Activated effector memory CD4-positive, alpha-beta T cell treated with anti-CD3 and anti-CD28 coated beads, Interleukin-2, amount 50 U/mL, for 16 hours (primary cell): ENCODE measurements at regions not wholly inside any gene's neighbourhood (a gene's known extent, or its start where the extent isn't known, plus 50 kb on each side); places are given as distances from the start of the nearest gene placed in this dataset.
A peak's percentile ranks its signal among the peaks of the same experiment; 100 is the strongest.
"Not testable (repeated sequence)": the region's sequence is repeated elsewhere in the genome, so short reads cannot be mapped to it uniquely, and the experiment has no call there.

Experiments
- DNase-seq: peaks from one replicate; pipeline ENCODE4 v3.0.0-alpha.2; 2020

DNA sequence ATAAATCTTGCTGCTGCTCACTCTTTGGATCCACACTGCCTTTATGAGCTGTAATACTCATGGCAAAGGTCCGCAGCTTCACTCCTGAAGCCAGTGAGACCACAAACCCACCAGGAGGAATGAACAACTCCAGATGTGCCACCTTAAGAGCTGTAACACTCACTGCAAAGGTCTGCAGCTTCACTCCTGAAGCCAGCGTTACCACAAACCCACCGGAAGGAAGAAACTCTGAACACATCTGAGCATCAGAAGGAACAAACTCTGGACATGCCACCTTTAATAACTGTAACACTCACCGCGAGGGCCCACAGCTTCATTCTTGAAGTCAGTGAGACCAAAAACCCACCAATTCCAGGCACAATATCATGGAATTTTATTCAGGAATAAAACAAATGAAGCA is 1635.9 kb upstream of the SLC39A10 start:
- DNase-seq: not testable (repeated sequence)

GRCh38 chr2:194020155-194020554 is 1636.9 kb upstream of the SLC39A10 start:
- DNase-seq: no peak

DNA sequence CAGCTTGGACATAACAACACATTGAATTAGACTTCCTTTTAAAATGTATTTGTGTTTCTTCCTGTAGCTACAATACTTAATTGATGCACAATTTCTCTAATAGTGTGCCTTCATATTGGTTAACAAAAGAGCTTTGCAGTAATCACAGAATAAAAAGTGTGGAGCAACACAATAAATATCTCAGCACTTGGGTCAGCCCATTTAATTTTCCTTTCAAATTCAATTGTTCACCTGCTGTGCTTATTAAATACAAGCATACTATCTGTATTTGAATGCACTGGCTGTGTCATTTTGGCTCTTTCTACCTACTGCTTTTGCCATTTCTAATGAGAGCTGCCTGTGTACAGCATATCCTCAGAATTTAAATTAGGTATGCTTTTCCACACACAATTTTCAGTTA is 1641.3 kb upstream of the SLC39A10 start:
- no peak for DNase-seq

- DNase-seq: no peak
These were observed 1642.4 kb upstream of the SLC39A10 start for GRCh38 chr2:194014639-194015038.

DNA sequence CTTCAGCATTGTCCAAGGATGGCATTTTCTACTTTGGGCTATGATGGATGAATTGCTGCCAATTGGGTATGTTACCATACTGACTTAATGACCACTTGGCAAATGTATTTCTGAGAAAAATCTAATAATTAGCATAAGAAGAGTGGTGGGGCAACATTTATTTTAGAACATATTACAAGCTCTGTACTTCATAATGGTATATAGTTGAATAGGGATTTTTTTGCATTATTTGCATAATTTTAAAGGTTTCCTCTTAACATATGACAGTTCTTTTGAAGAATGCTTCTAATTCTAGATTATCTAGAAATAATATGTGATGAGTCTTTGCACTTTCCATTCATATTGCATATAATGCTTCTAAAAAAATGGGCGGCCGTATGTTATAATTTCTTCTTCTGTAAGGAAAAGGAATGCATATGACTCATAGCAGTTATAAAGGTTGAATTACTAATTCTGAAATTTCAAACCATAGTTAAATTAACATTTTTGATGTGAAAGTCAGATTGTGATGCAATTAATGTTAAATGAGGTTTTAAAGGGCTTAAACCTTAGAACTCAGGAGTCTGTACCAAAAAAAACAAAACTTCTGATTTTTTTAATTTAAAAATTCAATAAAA is 1652.3 kb upstream of the SLC39A10 start:
- no peak for DNase-seq

- no peak for DNase-seq
These were observed 1653.1 kb upstream of the SLC39A10 start for GRCh38 chr2:194003911-194004310.

DNA sequence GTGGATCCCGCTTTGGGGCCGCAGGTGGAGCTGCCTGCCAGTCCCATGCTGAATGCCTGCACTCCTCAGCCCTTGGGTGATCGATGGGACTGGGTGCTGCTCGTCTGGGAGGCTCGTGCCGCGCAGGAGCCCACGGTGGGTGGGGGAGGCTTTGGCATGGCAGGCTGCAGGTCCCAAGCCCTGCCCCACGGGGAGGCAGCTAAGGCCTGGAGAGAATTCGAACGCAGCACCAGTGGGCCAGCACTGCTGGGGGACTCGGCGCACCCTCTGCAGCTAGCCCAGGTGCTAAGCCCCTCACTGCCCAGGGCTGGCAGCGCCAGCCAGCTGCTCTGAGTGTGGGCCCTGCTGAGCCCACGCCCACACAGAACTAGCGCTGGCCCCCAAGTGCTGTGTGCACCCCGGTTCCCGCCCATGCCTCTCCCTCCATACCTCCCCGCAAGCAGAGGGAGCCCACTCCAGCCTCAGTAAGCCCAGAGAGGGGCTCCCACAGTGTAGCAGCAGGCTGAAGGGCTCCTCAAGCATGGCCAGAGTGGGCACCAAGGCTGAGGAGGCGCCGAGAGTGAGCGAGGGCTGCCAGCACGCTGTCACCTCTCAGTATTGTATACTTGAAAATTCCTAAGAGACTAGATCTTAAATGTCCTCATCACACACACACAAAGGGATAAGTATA is 1654.2 kb upstream of the SLC39A10 start:
- peak; percentile 59 for DNase-seq

GRCh38 chr2:193990868-193991267 is 1666.2 kb upstream of the SLC39A10 start:
- DNase-seq: no peak

DNA sequence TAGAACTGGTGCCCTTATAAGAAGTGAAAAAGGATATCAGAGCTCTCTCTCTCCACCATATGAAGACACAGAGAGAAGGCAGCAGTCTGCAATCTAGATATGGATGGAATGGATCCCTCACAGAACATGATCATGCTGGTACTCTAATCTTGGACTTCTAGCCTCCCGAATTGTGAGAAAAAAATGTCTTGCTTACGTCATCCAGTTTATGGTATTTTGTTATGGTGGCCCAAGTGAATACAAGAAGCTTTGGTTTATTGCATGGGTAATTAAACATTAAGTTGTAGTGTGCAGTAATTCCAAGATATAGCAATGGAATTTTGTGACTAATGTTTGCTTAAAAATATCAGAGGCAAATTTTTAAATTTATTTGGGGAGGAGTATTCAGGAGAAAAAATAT is 1667.4 kb upstream of the SLC39A10 start:
- no peak for DNase-seq

- no peak for DNase-seq
These were observed 1668.2 kb upstream of the SLC39A10 start for GRCh38 chr2:193988784-193989183.

DNA sequence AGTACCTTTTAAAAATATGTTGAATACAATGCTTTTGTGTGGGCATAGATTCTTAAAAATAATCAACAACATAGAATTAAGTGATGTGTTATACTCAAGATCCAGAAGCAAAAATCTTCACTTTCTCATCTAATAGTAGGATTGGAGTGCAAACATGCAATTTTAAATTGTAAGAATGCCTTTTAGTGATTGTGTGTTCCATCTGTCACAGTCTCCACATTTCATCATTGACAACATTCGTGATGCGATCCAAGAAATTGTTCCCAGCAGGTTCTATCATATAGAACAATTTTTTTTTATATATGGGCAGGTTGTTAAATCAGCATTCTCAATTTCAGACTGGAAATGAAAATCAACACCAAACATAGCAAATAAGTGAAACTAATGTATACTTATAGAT is 1671.8 kb upstream of the SLC39A10 start:
- no peak for DNase-seq

- no peak for DNase-seq
These were observed 1676.4 kb upstream of the SLC39A10 start for GRCh38 chr2:193980599-193980998.

- DNase-seq: no peak
These were observed 1683.2 kb upstream of the SLC39A10 start for GRCh38 chr2:193973781-193974180.

GRCh38 chr2:193966590-193966989 is 1690.4 kb upstream of the SLC39A10 start:
- DNase-seq: no peak

GRCh38 chr2:193965263-193965662 is 1691.8 kb upstream of the SLC39A10 start:
- no peak for DNase-seq

DNA sequence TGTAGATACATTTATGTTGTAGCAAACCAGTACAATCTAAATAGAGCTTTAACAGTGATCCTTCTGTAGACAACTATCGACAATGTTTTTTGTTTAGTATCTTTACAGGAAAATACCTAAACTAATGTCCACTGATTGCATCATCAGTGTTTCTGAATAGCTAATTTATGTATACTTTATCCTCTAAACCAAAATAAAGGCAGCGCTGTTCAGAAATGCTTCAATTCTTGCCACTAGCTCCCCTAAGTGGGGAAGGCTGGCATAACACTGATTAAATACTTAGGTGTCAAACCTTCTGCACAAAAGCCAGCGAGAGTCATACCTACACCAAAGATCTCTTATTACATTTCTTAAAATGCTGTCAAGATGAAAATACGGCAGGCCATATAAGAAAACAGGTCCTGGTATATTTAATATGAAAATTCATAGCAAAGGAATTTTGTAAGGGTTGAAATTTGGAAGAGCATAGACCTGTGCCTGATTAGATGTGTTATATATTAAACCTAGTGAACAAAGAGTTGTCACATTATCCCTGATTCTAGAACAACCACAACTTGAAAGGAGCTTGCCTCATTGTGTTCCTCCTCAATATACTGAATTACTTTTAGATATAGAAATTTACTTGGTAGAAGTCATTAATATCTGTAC is 1693.4 kb upstream of the SLC39A10 start:
- DNase-seq: no peak

- DNase-seq: no peak
These were observed 1710.2 kb upstream of the SLC39A10 start for GRCh38 chr2:193946806-193947205.

- DNase-seq: no peak
These were observed 1713.5 kb upstream of the SLC39A10 start for GRCh38 chr2:193943406-193943960.

DNA sequence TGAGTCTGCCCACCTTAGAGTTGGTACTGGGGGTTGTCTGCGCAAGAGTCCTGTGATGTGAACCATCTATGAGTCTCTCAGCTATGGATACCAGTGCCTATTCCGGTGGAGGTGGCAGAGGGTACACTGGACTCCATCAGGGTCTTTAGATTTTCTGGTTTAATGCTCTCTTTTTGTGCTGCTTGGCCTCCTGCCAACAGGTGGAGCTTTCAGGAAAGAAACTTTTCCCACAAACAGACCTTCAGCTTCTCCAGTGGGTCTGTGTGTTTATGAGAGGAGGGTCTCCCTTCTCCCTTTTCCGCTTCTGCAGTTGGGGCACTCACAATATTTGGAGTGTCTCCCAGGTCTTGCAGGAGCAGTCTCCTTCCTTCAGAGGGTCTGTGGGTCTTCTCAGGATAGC is 1721.9 kb upstream of the SLC39A10 start:
- no peak for DNase-seq

- no peak for DNase-seq
These were observed 1727.9 kb upstream of the SLC39A10 start for GRCh38 chr2:193929131-193929530.

DNA sequence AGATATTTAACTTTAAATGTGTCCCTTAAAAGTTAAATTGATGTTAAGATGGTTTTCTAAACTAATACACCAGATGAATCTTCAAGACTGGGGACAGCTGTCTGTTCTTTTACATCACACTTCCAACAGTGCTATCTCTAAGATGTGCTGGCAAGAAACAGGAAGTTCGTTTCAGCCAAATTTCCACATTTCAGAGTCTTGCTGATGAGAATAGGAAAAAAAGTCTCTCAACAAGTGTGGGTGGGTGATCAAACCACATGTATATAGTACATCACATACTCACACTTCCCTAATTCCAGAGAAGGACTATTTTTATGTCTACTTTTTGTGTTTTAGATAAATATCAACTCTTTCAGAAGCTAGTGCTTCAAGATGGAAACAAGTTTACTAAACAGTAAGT is 1712.8 kb upstream of the TMEFF2 start:
- DNase-seq: no peak

DNA sequence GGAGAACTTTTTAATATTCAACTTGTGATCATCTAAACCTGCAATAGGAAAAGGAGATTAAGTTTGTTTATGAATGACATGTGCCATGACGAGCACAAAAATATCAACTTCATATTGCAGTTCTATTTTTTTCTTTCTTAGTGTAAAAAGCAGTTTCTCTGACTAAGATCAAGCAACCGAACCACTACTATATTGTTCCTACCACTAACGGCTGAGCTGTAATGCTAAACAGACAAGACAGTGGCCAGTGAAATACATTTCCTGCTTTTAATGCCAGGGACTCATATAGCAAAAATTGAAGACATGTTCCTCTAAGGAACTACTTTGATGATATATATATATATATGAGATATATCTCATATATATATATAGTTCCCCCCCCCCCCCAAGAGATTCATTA is 1705.6 kb upstream of the TMEFF2 start:
- no peak for DNase-seq

- DNase-seq: no peak
These were observed 1700.5 kb upstream of the TMEFF2 start for GRCh38 chr2:193895226-193895625.

DNA sequence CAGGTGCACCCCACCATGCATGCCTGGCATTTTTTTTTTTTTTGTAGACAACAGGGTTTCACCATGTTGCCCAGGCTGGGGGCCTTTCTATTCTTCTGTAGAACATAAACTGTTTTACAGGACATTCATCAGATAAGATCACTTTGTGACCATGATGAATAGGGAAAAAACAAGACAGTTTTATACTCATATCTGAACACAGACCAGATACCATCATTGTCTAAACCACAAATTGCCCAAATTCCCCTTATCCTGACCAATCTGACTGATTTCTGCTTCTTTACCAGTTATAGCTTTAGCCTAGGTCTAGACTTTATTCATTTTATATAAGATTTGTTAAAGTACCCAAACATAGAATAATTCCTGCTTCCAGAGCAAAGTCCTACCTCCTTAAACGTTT is 1699.3 kb upstream of the TMEFF2 start:
- no peak for DNase-seq
